ENCODE measurements at regions not wholly inside any gene's neighbourhood (a gene's known extent, or its start where the extent isn't known, plus 50 kb on each side); places are given as distances from the start of the nearest gene placed in this dataset.

DNA sequence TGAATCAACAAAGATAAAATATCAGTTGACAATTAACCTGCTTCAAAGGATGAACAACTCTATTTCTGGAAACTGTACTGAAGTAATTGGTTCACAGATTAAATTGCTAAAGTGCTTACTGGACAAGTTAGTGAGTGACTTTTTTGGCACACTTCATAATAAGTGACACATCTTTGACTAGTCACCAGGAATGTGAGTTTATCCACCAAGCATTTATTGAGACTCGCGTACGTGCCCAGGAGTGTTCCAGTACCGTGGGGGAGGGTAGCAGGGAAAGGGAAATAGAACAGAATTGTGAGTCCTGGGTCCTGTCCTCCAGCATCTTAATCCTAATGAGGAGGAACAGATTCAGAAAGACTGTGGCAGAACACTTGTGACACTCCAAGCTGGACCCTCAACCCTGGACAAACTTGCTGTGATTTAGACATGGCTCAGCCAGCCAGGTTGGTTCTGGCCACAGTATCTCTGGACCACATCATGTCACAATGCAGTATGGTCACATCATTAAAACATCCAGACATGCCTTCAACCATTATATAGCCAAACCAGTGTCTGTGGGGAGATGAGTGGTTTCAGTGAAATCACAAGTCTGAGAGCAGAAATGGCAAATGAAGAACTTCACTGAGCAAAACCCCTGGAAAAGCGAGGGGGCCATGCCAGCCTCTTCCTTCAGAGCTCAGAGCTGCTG is 623.1 kb downstream of the BNC2 start:
- Histone ChIP-seq H3K27ac (ENCODE audit: low read length) (no peak overlapping the region), H3K4me1 (ENCODE audit: low read length) (no peaks in the 10 kb centered on the region)
- TF ChIP-seq, protein P1, sequence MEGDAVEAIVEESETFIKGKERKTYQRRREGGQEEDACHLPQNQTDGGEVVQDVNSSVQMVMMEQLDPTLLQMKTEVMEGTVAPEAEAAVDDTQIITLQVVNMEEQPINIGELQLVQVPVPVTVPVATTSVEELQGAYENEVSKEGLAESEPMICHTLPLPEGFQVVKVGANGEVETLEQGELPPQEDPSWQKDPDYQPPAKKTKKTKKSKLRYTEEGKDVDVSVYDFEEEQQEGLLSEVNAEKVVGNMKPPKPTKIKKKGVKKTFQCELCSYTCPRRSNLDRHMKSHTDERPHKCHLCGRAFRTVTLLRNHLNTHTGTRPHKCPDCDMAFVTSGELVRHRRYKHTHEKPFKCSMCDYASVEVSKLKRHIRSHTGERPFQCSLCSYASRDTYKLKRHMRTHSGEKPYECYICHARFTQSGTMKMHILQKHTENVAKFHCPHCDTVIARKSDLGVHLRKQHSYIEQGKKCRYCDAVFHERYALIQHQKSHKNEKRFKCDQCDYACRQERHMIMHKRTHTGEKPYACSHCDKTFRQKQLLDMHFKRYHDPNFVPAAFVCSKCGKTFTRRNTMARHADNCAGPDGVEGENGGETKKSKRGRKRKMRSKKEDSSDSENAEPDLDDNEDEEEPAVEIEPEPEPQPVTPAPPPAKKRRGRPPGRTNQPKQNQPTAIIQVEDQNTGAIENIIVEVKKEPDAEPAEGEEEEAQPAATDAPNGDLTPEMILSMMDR (IDR thresholded peaks at IDR 0.05; ENCODE audit: low read depth, low read length): no peak
- no peak for TF ChIP-seq EZH2phosphoT487 (IDR thresholded peaks at IDR 0.05; ENCODE audit: low read depth)

DNA sequence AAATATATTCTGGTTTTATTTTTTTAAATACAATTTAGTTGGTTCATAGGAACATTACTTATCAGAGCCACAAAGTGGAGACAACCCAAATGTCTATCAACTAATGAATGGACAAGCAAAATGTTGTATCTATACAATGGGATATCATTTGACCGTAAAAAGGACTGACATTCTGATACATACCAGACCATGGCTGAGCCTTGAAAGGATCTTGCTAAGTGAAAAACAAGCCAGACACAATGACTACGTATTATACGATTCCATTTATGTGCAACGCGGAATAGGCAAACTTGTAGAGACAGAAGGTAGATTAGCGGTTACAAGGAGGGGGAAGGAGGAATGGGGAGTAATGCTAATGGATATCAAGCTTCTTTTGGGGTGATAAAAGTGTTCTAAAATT is 621.6 kb downstream of the BNC2 start:
- H4K20me1 ChIP-seq (ENCODE audit: insufficient read depth, low read length): no peaks in the 10 kb centered on the region
- TF ChIP-seq EZH2phosphoT487 (IDR thresholded peaks at IDR 0.05; ENCODE audit: low read depth): no peak
- TF ChIP-seq, protein P1 (IDR thresholded peaks at IDR 0.05; ENCODE audit: low read depth, low read length): no peak
- no peaks in the 10 kb centered on the region for H3K79me2 ChIP-seq (ENCODE audit: low read length)
- H2AFZ ChIP-seq (ENCODE audit: low read depth, low read length): no peak overlapping the region
- H3K9me3 ChIP-seq (ENCODE audit: insufficient read depth, low read length): no peaks in the 10 kb centered on the region
- no peaks in the 10 kb centered on the region for H3K4me1 ChIP-seq (ENCODE audit: low read length)
- H3K27ac ChIP-seq (ENCODE audit: low read length): no peak overlapping the region
- H3K4me3 ChIP-seq (ENCODE audit: low read length): no peak overlapping the region
- no peaks in the 10 kb centered on the region for H3K36me3 ChIP-seq (replicated peaks; ENCODE audit: low read depth, low read length)
- no peaks in the 10 kb centered on the region for H3K27me3 ChIP-seq (ENCODE audit: low read depth, low read length)
- no peak overlapping the region for H3K4me2 ChIP-seq (ENCODE audit: low read length)
- no peak overlapping the region for H3K9ac ChIP-seq (ENCODE audit: low read length)

More for the DNA sequence above, 623.1 kb downstream of the BNC2 start:
- no peak overlapping the region for H3K4me3 ChIP-seq (ENCODE audit: low read length)
- no peaks in the 10 kb centered on the region for H3K79me2 ChIP-seq (ENCODE audit: low read length)
- no peaks in the 10 kb centered on the region for H4K20me1 ChIP-seq (ENCODE audit: insufficient read depth, low read length)
- no peak overlapping the region for H2AFZ ChIP-seq (ENCODE audit: low read depth, low read length)
- no peaks in the 10 kb centered on the region for H3K27me3 ChIP-seq (ENCODE audit: low read depth, low read length)
- no peak overlapping the region for H3K9ac ChIP-seq (ENCODE audit: low read length)
- no peak overlapping the region for H3K4me2 ChIP-seq (ENCODE audit: low read length)
- H3K9me3 ChIP-seq (ENCODE audit: insufficient read depth, low read length): no peaks in the 10 kb centered on the region
- H3K36me3 ChIP-seq (replicated peaks; ENCODE audit: low read depth, low read length): no peaks in the 10 kb centered on the region

DNA sequence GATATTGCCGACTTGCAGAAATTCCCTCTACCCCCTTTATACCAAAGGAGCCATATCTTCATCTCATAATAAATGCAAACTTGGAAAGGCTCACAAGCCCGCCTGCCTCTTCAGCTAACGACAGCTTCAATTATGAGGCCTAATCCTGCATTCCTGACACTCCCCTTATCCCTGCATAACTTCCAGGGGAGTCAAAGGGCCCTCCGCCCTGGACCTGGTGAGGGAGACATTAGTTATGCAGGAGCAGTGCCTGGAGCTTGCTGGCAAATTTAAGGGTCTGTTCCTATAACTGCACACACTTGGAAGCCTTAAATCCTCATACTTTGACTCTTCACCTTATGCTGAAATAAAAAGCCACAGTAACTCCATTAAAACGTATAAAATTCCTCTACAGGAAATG is 617.9 kb downstream of the BNC2 start:
- Histone ChIP-seq H3K79me2 (ENCODE audit: low read length) (no peaks in the 10 kb centered on the region), H3K27me3 (ENCODE audit: low read depth, low read length) (no peaks in the 10 kb centered on the region), H4K20me1 (ENCODE audit: insufficient read depth, low read length) (no peaks in the 10 kb centered on the region), H3K4me3 (ENCODE audit: low read length) (no peak overlapping the region), H3K9ac (ENCODE audit: low read length) (no peak overlapping the region), H3K9me3 (ENCODE audit: insufficient read depth, low read length) (no peaks in the 10 kb centered on the region), H3K4me1 (ENCODE audit: low read length) (no peaks in the 10 kb centered on the region), H3K36me3 (replicated peaks; ENCODE audit: low read depth, low read length) (no peaks in the 10 kb centered on the region), H3K4me2 (ENCODE audit: low read length) (no peak overlapping the region), H3K27ac (ENCODE audit: low read length) (no peak overlapping the region), H2AFZ (ENCODE audit: low read depth, low read length) (no peak overlapping the region)
- TF ChIP-seq EZH2phosphoT487 (IDR thresholded peaks at IDR 0.05; ENCODE audit: low read depth): no peak
- TF ChIP-seq, protein P1 (IDR thresholded peaks at IDR 0.05; ENCODE audit: low read depth, low read length): no peak

DNA sequence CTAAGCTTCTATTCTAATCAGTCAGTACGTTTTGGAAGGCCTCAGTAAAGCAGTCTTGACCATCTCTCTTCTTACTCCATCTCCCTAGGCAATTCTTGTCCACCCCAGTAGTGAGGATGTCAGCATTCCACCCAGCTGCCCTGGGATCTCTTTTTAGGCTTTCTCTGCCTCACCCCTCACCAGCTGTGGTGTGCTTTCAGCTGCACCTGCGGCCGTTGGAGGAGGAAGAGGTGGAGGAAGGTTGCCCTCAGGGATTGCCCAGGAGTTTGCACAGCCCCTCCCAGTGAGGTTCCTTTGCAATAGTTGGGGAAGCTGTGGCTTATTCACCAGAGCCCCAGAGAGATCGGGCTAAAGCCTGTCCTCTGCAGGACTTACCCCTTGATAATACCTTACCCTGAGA is 615.8 kb downstream of the BNC2 start:
- H3K79me2 ChIP-seq (ENCODE audit: low read length): no peaks in the 10 kb centered on the region
- H3K4me3 ChIP-seq (ENCODE audit: low read length): no peak overlapping the region
- no peak overlapping the region for H3K27ac ChIP-seq (ENCODE audit: low read length)
- H3K4me2 ChIP-seq (ENCODE audit: low read length): no peak overlapping the region
- H4K20me1 ChIP-seq (ENCODE audit: insufficient read depth, low read length): no peaks in the 10 kb centered on the region
- H2AFZ ChIP-seq (ENCODE audit: low read depth, low read length): no peak overlapping the region
- no peak for TF ChIP-seq EZH2phosphoT487 (IDR thresholded peaks at IDR 0.05; ENCODE audit: low read depth)
- TF ChIP-seq, protein P1 (IDR thresholded peaks at IDR 0.05; ENCODE audit: low read depth, low read length): no peak
- H3K27me3 ChIP-seq (ENCODE audit: low read depth, low read length): no peaks in the 10 kb centered on the region
- H3K9ac ChIP-seq (ENCODE audit: low read length): no peak overlapping the region
- H3K9me3 ChIP-seq (ENCODE audit: insufficient read depth, low read length): no peaks in the 10 kb centered on the region
- no peaks in the 10 kb centered on the region for H3K4me1 ChIP-seq (ENCODE audit: low read length)
- H3K36me3 ChIP-seq (replicated peaks; ENCODE audit: low read depth, low read length): no peaks in the 10 kb centered on the region

Measured in OCI-LY3 (cell line).